Keratinocyte (primary cell): ENCODE measurements at regions not wholly inside any gene's neighbourhood (a gene's known extent, or its start where the extent isn't known, plus 50 kb on each side); places are given as distances from the start of the nearest gene placed in this dataset.

Experiments
- CTCF ChIP-seq, 3 experiments: IDR thresholded peaks in 1 of 3; conservative IDR thresholded peaks in 1 of 3; optimal IDR thresholded peaks in 1 of 3; 2 replicates in 2 of 3; 3 replicates in 1 of 3; pipeline versions ENCODE3 to v1.5.1; 2011; ENCODE audit warnings: low read length in 3 of 3, mild to moderate bottlenecking in 3 of 3, moderate library complexity in 2 of 3, control low read depth in 1 of 3, inconsistent platforms in 1 of 3; ENCODE audit not compliant: insufficient read depth in 2 of 3; ENCODE audit errors: extremely low read depth in 1 of 3
- EZH2 ChIP-seq: IDR thresholded peaks from one replicate; pipeline ENCODE4 v1.6.1; 2012; ENCODE audit warnings: inconsistent platforms, mild to moderate bottlenecking, low read length, moderate library complexity

DNA sequence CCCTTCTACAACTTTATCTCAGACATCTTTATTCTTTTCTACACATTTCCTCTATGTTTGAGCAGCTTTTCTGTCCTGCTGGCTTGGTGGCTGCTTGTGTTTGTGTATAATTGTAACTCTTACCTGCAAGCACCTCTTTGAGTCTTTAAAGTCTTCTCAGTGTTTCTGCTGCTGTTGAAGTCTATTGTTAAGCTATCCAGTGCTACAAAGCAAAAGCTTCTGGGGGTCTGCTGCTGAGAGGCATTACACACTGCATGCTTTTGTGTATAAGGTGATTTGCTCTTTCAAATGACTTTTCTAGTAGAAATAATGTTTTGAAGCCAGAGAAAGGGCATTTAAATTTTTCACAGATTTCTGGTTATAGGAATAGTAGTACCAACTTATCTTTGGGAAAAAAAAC, 241.8 kb downstream of the DTHD1 start:
- TF ChIP-seq CTCF (optimal IDR thresholded peaks at IDR 0.05 in 1 of 3, IDR thresholded peaks at IDR 0.05 in 1 of 3, conservative IDR thresholded peaks at IDR 0.05 in 1 of 3; ENCODE audit: extremely low read depth in 1 of 3, insufficient read depth in 2 of 3, low read length in 3 of 3): no peak
- TF ChIP-seq EZH2: no peak
